NCI-H1048 (cell line): ENCODE measurements at regions not wholly inside any gene's neighbourhood (a gene's known extent, or its start where the extent isn't known, plus 50 kb on each side); places are given as distances from the start of the nearest gene placed in this dataset.

Source experiments
- DNase-seq: peaks from one replicate; lab custom pipeline; 2025; lab: John Stamatoyannopoulos, UW

DNA sequence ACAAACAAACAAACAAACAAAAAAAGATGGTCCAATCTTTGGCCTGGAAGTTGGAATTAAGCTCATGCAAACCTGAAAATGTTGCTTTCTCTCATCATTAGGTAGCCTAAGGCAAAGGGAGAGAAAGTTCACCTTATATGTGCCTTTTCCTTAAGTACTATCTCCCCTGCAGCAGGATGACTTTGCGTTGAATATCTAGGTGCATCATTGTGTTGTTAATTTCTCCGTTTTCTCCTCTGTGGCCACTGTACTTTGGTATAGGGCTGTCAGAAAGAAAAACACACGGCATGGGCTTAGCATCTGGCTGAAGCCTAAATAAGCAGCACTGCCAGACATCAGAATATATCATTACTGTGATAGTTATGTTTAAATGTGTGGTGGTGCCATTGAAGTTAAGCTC, 345.5 kb downstream of the BCAT1 start:
- no peak for DNase-seq

DNA sequence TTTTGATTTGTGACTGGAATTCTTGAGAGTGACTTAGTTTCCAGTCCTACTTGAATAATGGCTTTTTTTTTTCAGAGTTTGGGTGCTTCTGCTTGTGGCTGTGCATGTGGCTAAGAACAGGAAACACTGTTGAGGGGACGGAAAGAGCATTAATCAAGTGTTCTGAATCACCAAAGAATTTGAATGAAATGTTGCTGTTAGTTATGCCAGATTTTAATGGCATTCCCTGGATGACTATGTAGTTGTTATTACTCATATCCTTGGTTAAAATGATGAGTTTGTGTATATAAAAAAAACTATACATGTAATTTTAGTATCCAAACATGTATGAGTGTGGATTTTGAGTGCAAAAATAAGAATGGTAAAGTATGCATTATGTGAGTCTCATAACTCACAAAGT, 347.9 kb downstream of the BCAT1 start:
- DNase-seq: no peak

DNA sequence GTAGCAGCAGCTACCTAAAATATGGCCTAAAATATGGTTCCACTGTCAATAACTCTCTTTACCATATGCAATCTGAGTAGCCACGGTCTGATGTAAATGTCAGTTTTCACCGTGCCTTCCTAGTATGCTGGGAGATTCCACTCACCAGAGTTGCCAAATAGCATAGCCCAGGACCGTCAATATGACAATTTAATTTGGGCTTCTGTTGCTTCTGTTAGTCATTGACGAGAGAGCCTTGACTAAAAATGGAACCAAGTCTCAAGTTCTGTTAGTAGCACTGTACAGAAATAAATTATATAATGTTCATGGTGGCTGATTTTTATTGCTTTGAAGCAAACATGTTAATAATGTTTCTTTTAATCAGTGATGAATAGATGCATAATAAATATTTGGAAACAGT, 348.4 kb downstream of the BCAT1 start:
- DNase-seq: no peak

GRCh38 chr12:24599736-24600135, 349.2 kb downstream of the BCAT1 start:
- DNase-seq: no peak

DNA sequence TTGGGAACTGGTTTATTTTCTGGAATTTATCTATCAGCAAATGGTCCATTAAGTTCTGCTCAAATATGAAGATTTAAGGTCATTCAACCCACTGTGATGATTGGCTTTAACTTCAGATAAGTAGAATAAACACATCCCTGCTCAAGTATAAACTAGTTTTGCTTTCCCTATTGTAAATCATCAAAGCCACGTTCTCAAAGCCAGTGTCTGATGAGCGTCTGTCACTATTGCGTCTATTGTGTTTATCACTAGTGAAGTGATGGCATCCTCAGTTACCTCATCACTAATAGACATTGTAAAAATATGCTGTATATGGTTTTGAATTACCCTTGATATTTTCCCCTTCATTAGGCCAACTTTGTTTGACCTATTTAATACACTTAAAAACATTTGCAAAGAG, 351.3 kb downstream of the BCAT1 start:
- DNase-seq: no peak

GRCh38 chr12:24596768-24597388, 352.0 kb downstream of the BCAT1 start:
- no peak for DNase-seq

DNA sequence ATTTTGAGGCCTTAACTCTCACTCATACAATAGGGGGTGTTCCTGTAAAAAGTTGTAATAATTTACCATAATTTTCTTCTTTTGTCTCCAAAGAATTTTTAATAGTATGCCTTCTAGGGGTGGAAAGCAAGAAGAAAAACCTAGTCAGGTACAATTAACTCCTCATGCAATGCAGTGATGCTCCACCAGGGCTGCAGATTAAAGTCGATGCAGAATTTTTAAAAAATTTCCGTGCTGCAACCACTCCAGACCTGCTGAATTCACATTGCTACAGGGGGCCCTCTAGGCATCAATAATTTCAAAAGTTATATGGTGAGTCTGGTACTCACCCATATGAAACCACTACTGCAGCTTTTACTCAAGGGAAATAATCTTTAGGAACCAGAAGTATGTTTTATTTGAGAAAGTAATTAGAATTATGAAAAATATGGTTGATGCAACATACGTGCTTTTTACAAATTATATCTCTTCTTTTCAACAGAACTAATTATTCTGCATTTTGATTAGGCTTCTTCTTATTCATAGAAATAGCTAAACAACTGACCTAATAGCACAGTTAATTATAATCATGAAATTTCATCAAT, 353.2 kb downstream of the BCAT1 start:
- DNase-seq: no peak

GRCh38 chr12:24591715-24592440, 357.0 kb downstream of the BCAT1 start:
- no peak for DNase-seq

DNA sequence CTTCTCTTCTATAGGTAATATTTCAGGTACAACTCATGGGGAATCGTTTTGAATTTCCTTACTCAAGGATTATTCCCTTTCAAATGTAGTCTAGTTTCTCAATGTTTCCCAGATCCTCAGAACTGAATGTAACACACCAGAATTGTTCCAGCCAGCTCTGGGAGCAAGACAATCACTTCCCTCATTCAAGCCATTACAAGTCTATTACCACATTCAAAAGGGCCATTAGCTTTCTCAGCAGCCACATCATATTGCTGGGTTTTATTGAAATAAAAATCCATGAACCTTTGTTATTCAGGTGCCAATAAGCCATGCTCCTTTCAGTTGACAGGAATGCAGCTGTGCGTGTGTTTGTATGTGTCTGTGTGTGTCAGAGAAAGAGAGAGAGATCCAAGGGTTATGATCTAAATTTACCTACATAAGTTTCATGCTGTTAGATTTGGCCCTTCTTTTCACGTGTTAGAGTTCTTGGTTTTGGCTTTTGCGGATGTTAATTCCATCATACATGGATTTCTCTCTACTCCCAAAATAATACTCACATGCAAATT, 357.7 kb downstream of the BCAT1 start:
- DNase-seq: no peak

- no peak for DNase-seq
These were observed 362.6 kb downstream of the BCAT1 start for GRCh38 chr12:24586293-24586692.

DNA sequence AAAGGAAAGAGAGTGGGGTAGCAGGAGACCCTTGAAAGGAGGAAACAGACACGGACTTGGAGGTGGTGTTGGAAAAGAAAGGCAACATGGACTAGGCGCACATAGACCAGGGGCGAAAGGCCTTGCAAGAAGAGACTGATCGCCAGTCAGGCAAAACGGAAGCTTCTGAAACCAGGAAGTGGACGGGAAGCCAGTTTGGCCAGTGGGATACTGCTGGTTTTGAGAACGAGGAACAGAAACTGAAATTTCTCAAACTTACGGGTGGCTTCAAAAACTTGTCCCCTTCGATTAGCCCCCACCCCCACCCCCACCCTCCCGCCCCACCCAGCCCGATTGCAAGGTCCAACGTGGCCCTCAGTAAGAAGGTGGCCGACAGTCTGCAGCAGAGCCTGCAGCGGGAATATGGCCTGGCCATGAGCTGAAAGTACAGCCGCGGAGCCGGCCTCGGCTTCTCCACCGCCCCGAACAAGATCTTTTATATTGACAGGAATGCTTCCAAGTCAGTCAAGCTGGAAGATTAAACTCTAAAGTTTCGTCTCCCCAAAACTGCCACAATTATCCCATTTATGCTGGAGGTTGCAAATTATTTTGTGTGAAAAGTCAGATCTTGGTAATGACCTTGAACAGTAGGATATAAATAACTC, 364.7 kb downstream of the BCAT1 start:
- DNase-seq: no peak

- DNase-seq: no peak
These were observed 365.8 kb downstream of the BCAT1 start for GRCh38 chr12:24582954-24583601.

- DNase-seq: no peak
These were observed 374.4 kb downstream of the BCAT1 start for GRCh38 chr12:24574538-24574937.

DNA sequence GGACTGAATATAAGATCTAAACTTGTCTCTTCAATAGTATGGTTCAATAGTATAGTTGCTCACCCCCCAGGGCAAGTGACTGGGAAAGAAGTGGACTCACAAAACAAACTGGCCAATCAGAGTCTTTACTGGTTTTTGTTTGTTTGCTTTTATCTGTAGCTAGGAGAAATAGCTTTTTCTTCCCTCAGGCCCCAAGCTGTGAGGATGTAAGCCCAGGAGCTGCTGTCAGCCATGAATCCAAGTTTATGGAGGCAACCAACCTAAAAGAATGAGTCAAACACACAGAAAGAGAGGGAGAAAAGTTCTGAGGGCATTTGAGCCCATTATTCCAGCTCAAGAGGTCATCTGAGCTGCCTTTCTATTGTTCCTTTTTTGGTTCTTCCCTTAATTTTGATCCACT, 375.3 kb downstream of the BCAT1 start:
- no peak for DNase-seq

- no peak for DNase-seq
These were observed 383.6 kb downstream of the BCAT1 start for GRCh38 chr12:24565300-24565699.

DNA sequence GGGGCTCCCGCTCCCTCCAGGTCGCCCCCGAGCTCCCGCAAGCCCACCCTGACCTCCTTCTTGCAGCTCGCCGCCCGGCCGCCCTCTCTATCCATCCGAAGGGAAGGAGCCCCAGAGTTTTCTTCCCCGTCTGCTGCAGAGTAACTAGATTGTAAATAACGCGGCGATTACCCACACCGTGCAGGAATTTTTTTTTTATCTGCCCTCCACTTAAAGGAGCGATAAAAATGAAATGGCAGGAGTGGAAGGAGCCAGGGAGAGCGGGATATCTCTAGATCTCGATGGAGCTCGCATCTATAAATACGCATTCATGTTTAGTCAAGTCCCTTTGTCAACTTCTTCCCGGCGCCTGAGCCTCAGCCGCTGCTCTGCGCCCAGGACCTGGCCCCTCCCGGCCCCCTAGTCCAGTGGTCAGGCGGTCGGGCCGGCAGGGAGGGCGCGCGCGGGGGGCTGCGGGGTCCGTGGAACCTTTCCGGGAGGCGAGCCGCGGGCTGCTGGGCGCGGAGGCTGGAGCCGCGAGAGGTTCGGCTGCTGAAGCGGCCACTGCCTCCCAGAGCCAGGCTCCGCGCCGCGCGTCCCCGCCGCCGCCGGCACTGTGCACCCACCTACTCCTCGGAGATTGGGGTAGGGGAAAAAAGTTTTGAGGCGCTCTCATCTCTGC, 386.0 kb downstream of the BCAT1 start:
- DNase-seq: no peak

DNA sequence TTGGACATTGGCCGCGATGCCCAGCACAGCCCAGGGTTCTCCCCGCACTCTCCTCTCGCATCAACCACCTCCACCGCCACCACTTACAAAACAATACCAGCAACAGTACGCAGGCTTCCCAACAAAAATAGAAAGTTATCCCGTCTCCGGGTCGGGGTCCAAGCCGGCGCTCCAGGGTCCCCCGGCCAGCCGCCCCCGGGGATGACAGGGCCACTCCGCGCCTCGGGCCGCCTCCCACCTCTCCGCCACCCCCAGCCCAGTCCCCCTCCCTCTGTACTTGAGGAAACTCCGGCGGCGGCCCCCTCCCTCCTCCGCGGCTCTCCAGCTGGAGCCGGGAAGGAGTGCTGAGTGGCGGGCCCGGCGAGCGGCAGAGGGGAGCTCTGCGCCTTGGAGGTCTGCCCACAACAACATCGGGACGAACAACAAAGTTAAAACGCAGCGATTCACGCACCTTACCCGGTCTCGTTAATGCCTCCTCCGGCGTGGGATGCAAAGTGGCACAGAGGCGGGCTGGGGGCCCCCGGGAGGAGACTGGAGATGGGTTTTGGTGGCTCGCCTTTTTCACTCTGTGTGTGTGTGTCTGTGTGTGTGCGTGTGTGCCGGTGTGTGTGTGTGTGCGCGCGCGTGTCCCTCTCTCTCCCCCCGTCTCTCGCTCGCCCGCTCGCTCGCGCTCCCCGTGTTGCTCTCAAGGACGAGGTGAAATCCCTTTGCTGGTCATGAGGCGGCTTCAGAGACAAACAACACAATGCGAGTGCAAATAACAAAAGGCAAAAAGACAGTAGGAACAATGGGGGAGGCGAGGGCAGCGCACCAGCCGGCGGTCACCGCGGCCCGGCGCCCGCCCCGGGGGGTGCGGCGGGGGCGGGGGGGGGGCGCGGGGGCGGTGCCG, 386.8 kb downstream of the BCAT1 start:
- no peak for DNase-seq

DNA sequence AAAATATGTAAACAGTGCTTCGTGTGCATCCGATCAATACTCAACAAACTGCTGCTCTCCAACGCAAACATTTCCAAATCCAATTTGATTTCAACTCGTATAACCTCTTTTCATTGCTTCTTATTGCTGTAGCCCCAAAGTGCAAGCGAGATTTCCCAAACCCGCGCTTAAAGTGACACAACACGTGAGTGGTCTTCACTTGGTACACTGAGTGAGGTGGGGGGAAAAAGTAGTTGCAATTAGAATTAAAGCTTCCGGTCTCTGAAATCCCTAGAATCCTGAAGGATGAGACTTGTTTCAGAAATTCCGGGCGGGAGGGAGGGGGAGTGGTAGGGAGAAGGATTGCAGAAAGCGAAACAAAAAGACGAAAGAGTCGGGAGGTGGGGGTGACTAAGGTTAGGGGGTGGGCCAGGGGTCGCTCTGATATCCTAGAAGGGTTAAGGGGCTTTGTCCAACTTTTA, 387.5 kb downstream of the BCAT1 start:
- DNase-seq: no peak

GRCh38 chr12:24560831-24561271, 388.1 kb downstream of the BCAT1 start:
- DNase-seq: no peak

DNA sequence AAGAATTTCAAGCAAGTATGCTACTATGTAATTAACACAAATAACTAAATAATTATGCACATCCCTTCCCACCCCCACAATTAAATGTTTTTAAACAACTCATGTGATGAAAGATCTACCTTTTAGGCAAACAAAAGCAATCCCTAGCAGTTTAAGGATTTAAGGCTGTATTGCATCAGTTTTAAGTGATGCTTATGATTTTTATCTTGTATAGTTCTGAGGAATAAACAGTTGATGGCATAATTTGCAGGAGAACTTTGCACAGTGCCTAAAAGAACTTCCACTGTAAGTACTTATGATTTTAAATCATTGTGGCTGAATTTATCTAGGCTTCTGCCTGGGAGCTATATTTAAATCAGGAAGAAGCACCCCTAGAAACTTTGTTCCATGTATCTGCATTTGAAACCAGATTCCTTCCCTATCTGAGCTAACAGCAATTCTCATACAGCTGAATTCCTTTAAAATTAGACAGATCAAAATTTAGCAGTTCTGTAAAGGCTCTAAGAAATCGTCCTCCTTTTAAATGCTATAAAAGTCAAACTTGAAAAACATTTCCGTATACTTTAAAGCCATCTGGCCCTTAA, 388.6 kb downstream of the BCAT1 start:
- no peak for DNase-seq
